Mesenchymal stem cell (in vitro differentiated cells and primary cell): ENCODE measurements at regions not wholly inside any gene's neighbourhood (a gene's known extent, or its start where the extent isn't known, plus 50 kb on each side); places are given as distances from the start of the nearest gene placed in this dataset.

Source experiments
- DNase-seq: peaks from one replicate; pipeline ENCODE4 v3.0.0-alpha.2; 2013
- H2AFZ ChIP-seq: one replicate; pipeline ENCODE4 v1.6.1; 2013; ENCODE audit warnings: low read depth, mild to moderate bottlenecking, control low read depth, inconsistent platforms, low read length, moderate library complexity
- H2AK5ac ChIP-seq: 2 replicates; pipeline ENCODE4 v1.6.1; 2013; ENCODE audit warnings: low read length, moderate library complexity, mild to moderate bottlenecking, inconsistent platforms; ENCODE audit not compliant: severe bottlenecking
- H2BK120ac ChIP-seq: one replicate; pipeline ENCODE4 v1.6.1; 2013; ENCODE audit warnings: low read depth, mild to moderate bottlenecking, inconsistent platforms, low read length, moderate library complexity
- H2BK12ac ChIP-seq, 2 experiments: one replicate each; pipeline ENCODE4 v1.6.1; 2013; ENCODE audit warnings: inconsistent platforms in 2 of 2, low read length in 2 of 2, mild to moderate bottlenecking in 2 of 2, moderate library complexity in 2 of 2, control low read depth in 1 of 2
- H2BK15ac ChIP-seq: one replicate; pipeline ENCODE4 v1.6.1; 2013; ENCODE audit warnings: mild to moderate bottlenecking, low read depth, inconsistent platforms; ENCODE audit not compliant: poor library complexity, severe bottlenecking
- H2BK5ac ChIP-seq: 2 replicates; pipeline ENCODE4 v1.6.1; 2013; ENCODE audit warnings: low read depth, mild to moderate bottlenecking, low read length, control low read depth, inconsistent platforms; ENCODE audit not compliant: poor library complexity, severe bottlenecking
- H3K14ac ChIP-seq, 2 experiments: one replicate each; pipeline ENCODE4 v1.6.1; 2013; ENCODE audit warnings: inconsistent platforms in 2 of 2, low read length in 2 of 2, control low read depth in 1 of 2, mild to moderate bottlenecking in 1 of 2, moderate library complexity in 1 of 2
- H3K18ac ChIP-seq, 2 experiments: one replicate each; pipeline ENCODE4 v1.6.1; 2013; ENCODE audit warnings: inconsistent platforms in 2 of 2, low read length in 2 of 2, control low read depth in 1 of 2, low read depth in 1 of 2, mild to moderate bottlenecking in 1 of 2
- H3K23ac ChIP-seq, 2 experiments: one replicate each; pipeline ENCODE4 v1.6.1; 2013; ENCODE audit warnings: inconsistent platforms in 2 of 2, low read length in 2 of 2, mild to moderate bottlenecking in 2 of 2, moderate library complexity in 2 of 2, control low read depth in 1 of 2
- H3K27ac ChIP-seq: 2 replicates; pipeline ENCODE4 v1.5.1; 2013; ENCODE audit warnings: mild to moderate bottlenecking, moderate library complexity, low read length, control low read depth, inconsistent platforms; ENCODE audit not compliant: poor library complexity, severe bottlenecking
- H3K27me3 ChIP-seq, 2 experiments: 2 replicates each; pipeline versions ENCODE4 v1.6.1 to v1.7.0; 2013; ENCODE audit warnings: low read length in 2 of 2, mild to moderate bottlenecking in 2 of 2, moderate library complexity in 2 of 2, control low read depth in 1 of 2, inconsistent platforms in 1 of 2; ENCODE audit not compliant: control insufficient read depth in 1 of 2, insufficient read depth in 1 of 2
- H3K36me3 ChIP-seq, 2 experiments: 2 replicates each; pipeline versions ENCODE4 v1.6.1 to v1.7.0; 2013; ENCODE audit warnings: low read length in 2 of 2, control low read depth in 1 of 2, inconsistent platforms in 1 of 2, low read depth in 1 of 2, mild to moderate bottlenecking in 1 of 2; ENCODE audit not compliant: insufficient read depth in 2 of 2, control insufficient read depth in 1 of 2
- H3K4ac ChIP-seq, 2 experiments: one replicate each; pipeline ENCODE4 v1.6.1; 2013; ENCODE audit warnings: inconsistent platforms in 2 of 2, low read length in 2 of 2, mild to moderate bottlenecking in 2 of 2, moderate library complexity in 2 of 2, control low read depth in 1 of 2, low read depth in 1 of 2
- H3K4me1 ChIP-seq: 2 replicates; pipeline ENCODE4 v1.6.1; 2013; ENCODE audit warnings: low read depth, low read length, control low read depth; ENCODE audit not compliant: control insufficient read depth, insufficient read depth
- H3K4me2 ChIP-seq: 2 replicates; pipeline ENCODE4 v1.6.1; 2013; ENCODE audit warnings: low read length, mild to moderate bottlenecking, inconsistent platforms; ENCODE audit not compliant: poor library complexity, severe bottlenecking
- H3K4me3 ChIP-seq, 2 experiments: 2 replicates each; pipeline versions ENCODE4 v1.5.1 to v1.7.0; 2013; ENCODE audit warnings: low read length in 2 of 2, mild to moderate bottlenecking in 2 of 2, control low read depth in 1 of 2, low read depth in 1 of 2; ENCODE audit not compliant: insufficient read depth in 1 of 2
- H3K79me1 ChIP-seq: replicated peaks from 2 replicates; pipeline ENCODE4 v1.6.1; 2013; ENCODE audit warnings: mild to moderate bottlenecking, control low read depth, low read length, inconsistent platforms; ENCODE audit not compliant: poor library complexity, severe bottlenecking
- H3K9ac ChIP-seq: 2 replicates; pipeline ENCODE4 v1.7.0; 2013; ENCODE audit warnings: mild to moderate bottlenecking, low read length, moderate library complexity
- H3K9me3 ChIP-seq: 2 replicates; pipeline ENCODE4 v1.7.0; 2013; ENCODE audit warnings: mild to moderate bottlenecking, low read length; ENCODE audit not compliant: control insufficient read depth
- H4K8ac ChIP-seq: one replicate; pipeline ENCODE4 v1.6.1; 2013; ENCODE audit warnings: inconsistent platforms, mild to moderate bottlenecking, low read length, moderate library complexity
- H4K91ac ChIP-seq: one replicate; pipeline ENCODE4 v1.6.1; 2013; ENCODE audit warnings: mild to moderate bottlenecking, low read length, inconsistent platforms
- WGBS: methylation state at CpG from one replicate; pipeline ENCODE4 v1.1.7; 2013; ENCODE audit warnings: mixed read lengths; 5-methylcytosine and 5-hydroxymethylcytosine counted together

GRCh38 chr5:6190838-6191237 lies 187.5 kb downstream of the MED10 start:
- H4K91ac ChIP-seq: no peak overlapping the region
- H3K27me3 ChIP-seq: peaks cover 0 to 9% of the 10 kb centered on the region in 2 experiments
- no peak overlapping the region for H3K23ac ChIP-seq
- H3K79me1 ChIP-seq: no peaks in the 10 kb centered on the region
- no peak overlapping the region for H2BK5ac ChIP-seq
- no peak overlapping the region for H3K4me3 ChIP-seq
- no peak overlapping the region for H4K8ac ChIP-seq
- H3K4me1 ChIP-seq: no peaks in the 10 kb centered on the region
- H2AFZ ChIP-seq: no peak overlapping the region
- no peak overlapping the region for H3K14ac ChIP-seq
- 67% methylated on average over 6 of the region's 7 CpGs for WGBS
- H3K9ac ChIP-seq: no peak overlapping the region
- H2BK12ac ChIP-seq: no peak overlapping the region
- H2BK15ac ChIP-seq: no peak overlapping the region
- no peaks in the 10 kb centered on the region for H3K9me3 ChIP-seq
- no peaks in the 10 kb centered on the region for H3K36me3 ChIP-seq
- DNase-seq: no peak
- H3K27ac ChIP-seq: no peak overlapping the region
- no peak overlapping the region for H3K18ac ChIP-seq
- H2AK5ac ChIP-seq: no peak overlapping the region
- no peak overlapping the region for H3K4me2 ChIP-seq
- H3K4ac ChIP-seq: no peak overlapping the region
- no peak overlapping the region for H2BK120ac ChIP-seq

- H2AFZ ChIP-seq: no peak overlapping the region
- no peak overlapping the region for H2BK15ac ChIP-seq
- no peak overlapping the region for H2AK5ac ChIP-seq
- no peak overlapping the region for H3K9ac ChIP-seq
- H4K8ac ChIP-seq: no peak overlapping the region
- no peak overlapping the region for H2BK12ac ChIP-seq
- H3K4ac ChIP-seq: no peak overlapping the region
- H3K4me1 ChIP-seq: no peaks in the 10 kb centered on the region
- H3K14ac ChIP-seq: no peak overlapping the region
- H3K9me3 ChIP-seq: no peaks in the 10 kb centered on the region
- no peak overlapping the region for H2BK120ac ChIP-seq
- H3K27me3 ChIP-seq: peaks cover 0 to 9% of the 10 kb centered on the region in 2 experiments
- H3K18ac ChIP-seq: no peak overlapping the region
- no peaks in the 10 kb centered on the region for H3K36me3 ChIP-seq
- H3K23ac ChIP-seq: no peak overlapping the region
- DNase-seq: no peak
- H3K27ac ChIP-seq: no peak overlapping the region
- H2BK5ac ChIP-seq: no peak overlapping the region
- no peaks in the 10 kb centered on the region for H3K79me1 ChIP-seq
- H3K4me2 ChIP-seq: no peak overlapping the region
- no peak overlapping the region for H3K4me3 ChIP-seq
- H4K91ac ChIP-seq: no peak overlapping the region
- 82% methylated on average over 8 of the region's 8 CpGs for WGBS
Observed at GRCh38 chr5:6188976-6189375, 189.4 kb downstream of the MED10 start.

GRCh38 chr5:6188344-6188743 lies 190.0 kb downstream of the MED10 start:
- no peak overlapping the region for H3K27ac ChIP-seq
- H3K14ac ChIP-seq: no peak overlapping the region
- no peaks in the 10 kb centered on the region for H3K9me3 ChIP-seq
- no peak overlapping the region for H3K4ac ChIP-seq
- H2BK120ac ChIP-seq: no peak overlapping the region
- H2AK5ac ChIP-seq: no peak overlapping the region
- no peak overlapping the region for H2BK15ac ChIP-seq
- H3K23ac ChIP-seq: no peak overlapping the region
- no peak overlapping the region for H2AFZ ChIP-seq
- no peaks in the 10 kb centered on the region for H3K4me1 ChIP-seq
- no peak overlapping the region for H3K4me2 ChIP-seq
- no peaks in the 10 kb centered on the region for H3K79me1 ChIP-seq
- no peak overlapping the region for H3K18ac ChIP-seq
- H3K27me3 ChIP-seq: peaks cover 0 to 8% of the 10 kb centered on the region in 2 experiments
- no peak overlapping the region for H3K9ac ChIP-seq
- no peak overlapping the region for H3K4me3 ChIP-seq
- no peaks in the 10 kb centered on the region for H3K36me3 ChIP-seq
- WGBS: 90% methylated on average over 6 of the region's 6 CpGs
- no peak for DNase-seq
- H4K91ac ChIP-seq: no peak overlapping the region
- H4K8ac ChIP-seq: no peak overlapping the region
- H2BK12ac ChIP-seq: no peak overlapping the region
- no peak overlapping the region for H2BK5ac ChIP-seq

GRCh38 chr5:6187501-6187900 lies 190.8 kb downstream of the MED10 start:
- H3K14ac ChIP-seq: no peak overlapping the region
- H2BK15ac ChIP-seq: no peak overlapping the region
- no peaks in the 10 kb centered on the region for H3K9me3 ChIP-seq
- no peak overlapping the region for H4K8ac ChIP-seq
- no peaks in the 10 kb centered on the region for H3K79me1 ChIP-seq
- H3K27me3 ChIP-seq: peaks cover 0 to 7% of the 10 kb centered on the region in 2 experiments
- H3K23ac ChIP-seq: no peak overlapping the region
- no peak overlapping the region for H4K91ac ChIP-seq
- no peak overlapping the region for H2BK12ac ChIP-seq
- H2AK5ac ChIP-seq: no peak overlapping the region
- H3K27ac ChIP-seq: no peak overlapping the region
- no peak overlapping the region for H2BK5ac ChIP-seq
- H3K4ac ChIP-seq: no peak overlapping the region
- no peak overlapping the region for H3K4me3 ChIP-seq
- no peak overlapping the region for H3K9ac ChIP-seq
- H3K4me1 ChIP-seq: no peaks in the 10 kb centered on the region
- no peak overlapping the region for H3K18ac ChIP-seq
- no peaks in the 10 kb centered on the region for H3K36me3 ChIP-seq
- H2BK120ac ChIP-seq: no peak overlapping the region
- DNase-seq: no peak
- no peak overlapping the region for H3K4me2 ChIP-seq
- 56% methylated on average over 4 of the region's 4 CpGs for WGBS
- H2AFZ ChIP-seq: no peak overlapping the region
